ENCODE measurements at regions not wholly inside any gene's neighbourhood (a gene's known extent, or its start where the extent isn't known, plus 50 kb on each side); places are given as distances from the start of the nearest gene placed in this dataset.

DNA sequence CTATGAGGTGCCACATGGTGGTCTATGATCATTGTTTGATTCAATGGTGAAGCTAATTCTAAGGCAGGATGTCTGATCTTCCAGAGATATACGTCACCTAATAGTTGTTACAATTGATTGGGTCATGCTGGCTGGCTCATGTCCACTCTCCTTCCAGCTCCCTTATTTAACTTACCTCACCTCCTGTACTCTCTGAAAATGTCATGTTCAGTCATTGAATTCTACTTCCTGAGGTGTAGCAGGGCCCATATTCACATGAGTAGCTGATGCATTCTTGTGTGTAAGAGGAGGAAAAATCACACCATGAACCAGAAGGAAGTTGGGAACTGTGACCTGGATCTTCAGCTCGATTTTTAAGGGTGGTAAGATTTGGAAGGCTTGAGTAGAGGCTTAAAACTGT lies 795.8 kb downstream of the QKI start:
- TF ChIP-seq, protein P1, sequence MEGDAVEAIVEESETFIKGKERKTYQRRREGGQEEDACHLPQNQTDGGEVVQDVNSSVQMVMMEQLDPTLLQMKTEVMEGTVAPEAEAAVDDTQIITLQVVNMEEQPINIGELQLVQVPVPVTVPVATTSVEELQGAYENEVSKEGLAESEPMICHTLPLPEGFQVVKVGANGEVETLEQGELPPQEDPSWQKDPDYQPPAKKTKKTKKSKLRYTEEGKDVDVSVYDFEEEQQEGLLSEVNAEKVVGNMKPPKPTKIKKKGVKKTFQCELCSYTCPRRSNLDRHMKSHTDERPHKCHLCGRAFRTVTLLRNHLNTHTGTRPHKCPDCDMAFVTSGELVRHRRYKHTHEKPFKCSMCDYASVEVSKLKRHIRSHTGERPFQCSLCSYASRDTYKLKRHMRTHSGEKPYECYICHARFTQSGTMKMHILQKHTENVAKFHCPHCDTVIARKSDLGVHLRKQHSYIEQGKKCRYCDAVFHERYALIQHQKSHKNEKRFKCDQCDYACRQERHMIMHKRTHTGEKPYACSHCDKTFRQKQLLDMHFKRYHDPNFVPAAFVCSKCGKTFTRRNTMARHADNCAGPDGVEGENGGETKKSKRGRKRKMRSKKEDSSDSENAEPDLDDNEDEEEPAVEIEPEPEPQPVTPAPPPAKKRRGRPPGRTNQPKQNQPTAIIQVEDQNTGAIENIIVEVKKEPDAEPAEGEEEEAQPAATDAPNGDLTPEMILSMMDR (IDR thresholded peaks at IDR 0.05; ENCODE audit: poor library complexity, severe bottlenecking) = no peak
- TF ChIP-seq RAD21 (conservative IDR thresholded peaks at IDR 0.05) = no peak
- TF ChIP-seq TAF1 (IDR thresholded peaks at IDR 0.05; ENCODE audit: low read depth) = no peak
- no peak for TF ChIP-seq POLR2AphosphoS5 (IDR thresholded peaks at IDR 0.05)
- TF ChIP-seq EP300 (conservative IDR thresholded peaks at IDR 0.05; ENCODE audit: poor library complexity, severe bottlenecking) = no peak
- TF ChIP-seq EZH2 (IDR thresholded peaks at IDR 0.05; ENCODE audit: borderline replicate concordance, insufficient read depth, low read length, poor library complexity, severe bottlenecking) = no peak

Data from neural cell (in vitro differentiated cells).